GM21447 (cell line): ENCODE measurements at regions not wholly inside any gene's neighbourhood (a gene's known extent, or its start where the extent isn't known, plus 50 kb on each side); places are given as distances from the start of the nearest gene placed in this dataset.

Experiments used
- ATAC-seq: cut with Tn5 transposase; IDR thresholded peaks from one replicate; pipeline ENCODE4 v1.9.1; 2021; ENCODE audit not compliant: unreplicated experiment

DNA sequence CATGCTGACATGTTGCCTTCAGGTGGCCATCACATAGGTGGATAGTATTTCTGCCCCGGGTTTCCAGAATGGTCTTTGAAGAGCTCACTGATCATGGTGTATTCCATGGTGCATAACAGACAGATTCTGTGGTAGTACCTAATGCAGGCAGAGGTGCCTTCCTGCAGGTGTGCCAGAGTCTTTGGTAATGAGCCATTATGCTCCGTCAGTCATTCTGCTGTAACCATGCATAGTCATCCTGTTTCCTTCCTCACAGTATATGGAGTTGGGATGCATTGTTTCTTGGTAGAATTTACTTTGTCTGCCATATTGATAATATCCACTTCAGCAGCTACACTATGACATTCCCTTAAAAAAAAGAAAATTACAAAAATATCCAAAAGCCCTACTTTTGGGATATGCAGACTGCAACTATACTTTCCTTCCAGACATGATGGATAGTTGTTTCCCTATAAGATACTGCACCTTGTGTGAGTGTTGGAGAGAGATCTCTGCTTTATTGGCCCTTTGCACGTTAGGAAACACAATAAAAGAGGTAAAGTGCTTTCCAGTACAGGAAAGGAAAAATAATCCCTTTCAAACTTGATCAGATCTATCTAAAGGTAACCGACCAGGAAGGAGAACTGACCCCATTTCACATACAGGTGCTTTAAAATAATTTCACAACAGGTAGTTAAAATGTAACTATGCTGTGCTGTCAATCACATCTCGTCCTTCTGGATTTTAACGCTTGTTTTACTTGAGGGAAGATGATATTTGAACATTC, 537.5 kb upstream of the WWC1 start:
- no peak for ATAC-seq

DNA sequence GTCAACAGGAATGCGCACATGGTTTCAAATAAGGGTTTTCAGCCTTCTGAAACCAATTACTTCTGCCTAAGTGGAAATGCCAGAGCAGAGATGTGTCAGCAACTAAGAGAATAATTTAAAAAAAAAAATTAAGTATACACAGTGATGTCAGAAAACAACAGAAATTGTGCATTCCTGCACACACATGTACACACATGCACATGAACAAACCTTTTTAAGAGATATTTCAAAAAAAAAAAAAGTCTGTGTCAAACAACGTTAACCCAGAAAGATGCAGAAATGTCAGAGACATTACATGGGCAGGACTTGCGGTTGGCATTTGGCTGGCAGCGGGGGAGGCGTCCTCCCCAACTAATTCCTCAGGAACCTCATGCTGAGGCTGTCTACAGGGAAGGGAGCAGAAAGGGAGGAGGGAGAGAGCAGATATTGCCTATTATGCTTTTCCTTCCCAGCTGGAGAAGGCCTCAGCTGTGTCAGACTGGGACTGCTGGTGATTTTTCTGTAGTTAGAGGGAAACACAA, 536.9 kb upstream of the WWC1 start:
- no peak for ATAC-seq

DNA sequence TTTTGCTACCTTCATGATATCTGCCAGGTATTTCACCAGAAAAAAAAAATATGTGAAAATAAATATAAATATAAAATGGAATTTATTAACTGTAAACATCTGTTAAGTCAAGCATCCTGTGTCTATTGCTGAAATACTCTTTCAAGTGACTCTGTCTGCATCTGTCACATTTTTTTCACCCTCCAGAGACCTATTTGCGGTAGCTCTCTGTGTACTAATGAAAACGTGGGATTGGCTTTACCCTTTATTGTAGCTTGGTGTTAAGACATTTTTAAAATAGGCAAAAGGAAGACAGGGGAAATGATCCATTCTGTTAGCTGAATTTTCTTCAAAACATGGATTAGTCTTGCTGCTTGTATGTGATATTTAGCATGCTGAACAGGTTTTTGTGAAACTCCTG, 536.0 kb upstream of the WWC1 start:
- ATAC-seq: no peak

DNA sequence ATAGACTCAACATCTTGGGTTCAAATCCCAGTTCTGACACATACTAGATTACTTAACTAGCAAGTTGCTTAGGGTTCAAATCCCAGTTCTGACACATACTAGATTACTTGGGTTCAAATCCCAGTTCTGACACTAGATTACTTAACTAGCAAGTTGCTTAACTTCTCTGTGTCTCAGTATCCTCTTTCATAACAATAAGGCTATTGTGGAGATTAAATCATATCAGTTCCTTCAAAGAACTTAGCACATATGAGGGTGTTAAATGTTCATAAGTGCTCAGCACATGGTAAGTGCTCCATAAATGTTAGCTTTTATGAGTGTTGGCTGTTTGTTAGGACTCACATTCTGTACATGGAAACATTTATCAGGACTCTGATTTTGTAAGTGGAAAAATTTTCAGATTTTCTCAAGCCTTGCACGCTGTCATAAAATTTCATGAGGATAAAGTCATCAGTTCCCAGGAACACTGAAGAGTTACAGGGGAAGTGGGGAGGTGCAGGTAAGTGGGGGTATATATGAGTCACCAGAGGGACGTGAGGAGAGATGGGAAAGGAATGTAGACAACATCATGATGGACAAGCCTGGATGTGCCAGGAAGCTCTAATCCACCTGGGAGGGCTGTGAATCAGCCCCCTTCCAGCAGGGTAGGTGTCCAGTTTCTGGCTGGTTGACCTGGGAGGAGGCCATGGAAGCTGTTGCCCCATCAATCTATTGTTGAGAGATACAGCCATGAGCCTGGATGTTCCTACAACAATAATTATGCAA, 532.2 kb upstream of the WWC1 start:
- ATAC-seq: no peak

DNA sequence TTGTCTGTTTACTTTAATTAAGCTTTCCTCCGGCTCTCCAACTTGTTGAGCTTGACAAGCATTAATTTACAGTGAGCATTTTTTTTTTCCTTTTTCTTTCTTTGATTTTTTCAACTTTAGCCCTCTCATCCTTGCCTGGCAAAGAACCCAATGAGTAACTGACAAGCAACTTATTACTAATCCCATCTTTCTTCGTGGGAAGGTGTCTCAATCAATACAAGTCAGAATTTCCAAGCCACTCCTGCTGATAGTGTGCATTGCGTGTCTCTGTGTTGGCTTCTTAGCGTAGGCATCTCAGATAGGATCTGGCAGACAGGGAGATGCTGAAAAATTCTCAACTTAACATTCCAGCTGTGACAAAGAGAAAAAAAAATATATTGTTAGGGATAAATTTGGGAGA, 527.7 kb upstream of the WWC1 start:
- ATAC-seq: no peak

DNA sequence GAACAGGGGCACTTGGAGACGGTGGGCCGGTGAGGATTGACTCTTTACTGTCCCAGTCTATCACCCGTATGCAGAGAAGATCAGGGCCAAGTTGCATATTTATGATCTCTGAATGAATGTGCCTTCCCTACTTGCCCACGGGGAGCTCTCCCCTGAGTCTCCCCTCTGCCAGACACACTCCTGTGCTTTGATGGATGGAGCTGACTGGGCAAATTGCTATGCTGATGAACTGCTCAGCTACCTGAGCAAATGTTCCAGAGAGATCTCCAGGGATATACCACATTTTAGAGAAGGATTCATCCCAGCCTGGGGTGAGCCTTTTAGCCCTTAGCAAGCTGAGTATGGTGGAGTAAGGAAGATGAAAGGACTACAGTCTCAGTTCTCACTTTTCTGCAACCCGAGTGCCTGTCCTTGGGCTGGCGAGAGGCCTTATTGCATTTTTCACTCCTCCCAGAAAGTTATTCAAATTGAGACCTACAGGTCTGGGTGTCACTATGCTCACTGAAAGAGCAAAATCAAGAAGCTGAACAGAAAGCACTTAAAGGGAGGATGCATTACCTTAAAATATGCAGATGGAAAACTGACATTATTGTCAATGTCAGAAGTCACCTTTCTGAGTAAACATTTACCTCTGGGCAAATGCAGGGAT, 526.7 kb upstream of the WWC1 start:
- no peak for ATAC-seq

DNA sequence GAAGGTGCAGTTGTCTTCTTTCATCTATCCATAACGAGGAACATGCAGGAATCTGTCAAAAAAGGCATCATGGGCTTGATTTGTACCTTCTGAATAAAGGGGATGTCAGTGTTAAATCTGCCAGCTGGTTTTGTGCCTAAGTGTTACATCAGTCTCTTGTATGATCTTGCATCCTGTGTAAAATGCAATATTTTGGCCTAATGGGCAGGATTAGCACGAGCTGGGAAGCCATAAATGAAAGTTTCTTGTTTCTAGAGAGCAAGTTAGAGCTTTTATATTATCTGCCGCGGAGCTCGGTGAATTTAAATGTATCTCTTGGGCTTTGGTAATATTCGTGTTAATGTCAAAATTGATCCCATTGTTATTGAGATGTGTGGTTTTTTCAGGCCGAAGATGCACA, 526.1 kb upstream of the WWC1 start:
- no peak for ATAC-seq

DNA sequence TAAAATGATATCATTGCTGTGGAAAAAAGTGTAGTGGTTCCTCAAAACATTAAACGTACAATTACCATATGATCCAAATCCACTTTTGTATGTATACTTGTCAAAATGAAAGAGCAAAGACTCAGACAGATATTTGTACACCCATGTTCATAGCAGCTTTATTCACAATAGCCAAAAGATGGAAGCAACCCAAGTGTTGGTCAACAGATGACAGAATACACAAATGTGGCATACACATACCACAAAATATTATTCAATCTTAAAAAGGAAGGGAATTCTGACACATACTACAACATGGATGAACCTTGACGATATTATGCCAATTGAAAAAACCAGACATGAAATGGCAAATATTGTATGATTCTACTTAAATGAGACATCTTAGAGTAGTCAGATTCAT, 524.5 kb upstream of the WWC1 start:
- ATAC-seq: no peak

DNA sequence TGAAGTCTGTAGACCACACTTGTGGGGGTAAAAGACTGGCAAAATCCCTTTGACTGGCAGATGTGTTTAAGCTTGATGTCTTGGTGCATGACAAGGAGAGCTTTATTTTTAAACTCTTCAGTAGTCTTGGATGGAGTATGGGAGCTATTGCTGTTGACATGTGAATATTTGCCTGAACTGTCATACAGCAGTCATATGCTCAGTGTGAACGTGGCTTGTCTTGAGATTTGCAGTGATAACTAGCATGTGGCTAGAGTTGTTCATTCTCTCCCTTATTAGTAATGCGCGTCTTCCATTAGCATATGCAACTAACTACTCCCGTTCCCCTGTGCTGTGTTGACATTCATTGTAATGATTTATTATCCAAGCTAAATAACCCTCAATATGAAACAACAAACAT, 523.6 kb upstream of the WWC1 start:
- no peak for ATAC-seq

DNA sequence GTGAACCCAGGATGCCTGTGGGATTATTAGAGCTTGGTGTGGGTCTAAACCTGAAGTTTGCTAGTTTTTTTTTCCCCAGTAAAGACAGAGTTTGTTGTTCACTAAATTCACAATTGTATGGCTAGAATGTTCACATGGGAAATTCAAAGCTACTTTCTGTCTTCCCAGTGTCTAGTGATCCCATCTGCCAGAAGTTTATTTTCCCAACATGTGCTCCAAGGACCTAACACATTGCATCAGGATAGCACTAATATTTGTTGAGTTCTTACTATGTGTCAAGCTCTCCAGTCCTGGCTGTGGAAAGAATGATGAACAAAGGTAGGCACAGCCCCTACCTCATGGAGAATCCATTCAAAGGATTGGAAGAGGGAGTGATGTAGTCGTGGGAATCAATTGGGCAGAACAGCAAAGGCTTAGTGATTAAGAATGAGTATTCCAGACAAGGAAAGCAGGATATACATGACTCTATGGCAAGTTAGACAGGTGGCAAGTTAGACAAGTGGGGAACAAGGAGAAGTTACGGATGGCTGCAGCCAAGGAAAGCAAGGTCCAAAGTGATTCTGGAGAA, 521.5 kb upstream of the WWC1 start:
- no peak for ATAC-seq

DNA sequence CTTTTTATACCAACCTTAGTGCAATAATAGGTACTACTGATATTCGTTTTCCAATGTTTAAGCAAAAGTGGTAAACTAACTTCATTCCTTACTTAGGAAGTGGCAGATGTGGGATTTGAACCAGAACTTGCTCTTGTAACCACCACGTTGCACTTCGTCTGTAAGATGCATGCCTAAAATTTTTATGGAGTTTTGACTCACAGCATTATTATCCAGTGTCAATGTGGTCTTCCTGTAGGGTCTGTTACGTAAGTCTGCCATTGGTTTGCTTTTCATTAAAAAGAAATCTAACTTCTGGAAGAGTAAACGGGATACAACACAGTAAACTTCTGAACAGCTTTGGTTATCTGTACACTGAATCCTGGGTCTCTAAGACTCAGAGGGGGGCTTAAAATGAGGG, 521.0 kb upstream of the WWC1 start:
- ATAC-seq: no peak

DNA sequence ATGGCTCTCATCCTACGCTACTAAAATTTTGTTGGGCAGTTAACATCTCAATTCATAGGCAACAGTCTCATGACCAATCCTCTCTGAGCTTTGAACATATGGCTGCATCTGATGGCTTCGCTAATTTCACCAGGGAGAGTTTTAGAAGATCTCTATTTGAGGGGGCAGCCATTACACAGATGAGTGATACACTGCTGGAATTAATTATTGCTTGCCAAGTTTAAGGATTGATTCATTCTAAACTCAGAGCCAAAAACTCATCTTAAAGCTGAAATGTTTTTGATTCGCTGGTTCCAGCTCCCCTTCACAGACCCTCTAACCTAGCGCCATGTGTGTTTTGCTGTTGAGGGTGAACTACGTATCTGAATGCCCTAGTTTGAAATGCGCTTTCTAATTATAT, 519.9 kb upstream of the WWC1 start:
- ATAC-seq: no peak

DNA sequence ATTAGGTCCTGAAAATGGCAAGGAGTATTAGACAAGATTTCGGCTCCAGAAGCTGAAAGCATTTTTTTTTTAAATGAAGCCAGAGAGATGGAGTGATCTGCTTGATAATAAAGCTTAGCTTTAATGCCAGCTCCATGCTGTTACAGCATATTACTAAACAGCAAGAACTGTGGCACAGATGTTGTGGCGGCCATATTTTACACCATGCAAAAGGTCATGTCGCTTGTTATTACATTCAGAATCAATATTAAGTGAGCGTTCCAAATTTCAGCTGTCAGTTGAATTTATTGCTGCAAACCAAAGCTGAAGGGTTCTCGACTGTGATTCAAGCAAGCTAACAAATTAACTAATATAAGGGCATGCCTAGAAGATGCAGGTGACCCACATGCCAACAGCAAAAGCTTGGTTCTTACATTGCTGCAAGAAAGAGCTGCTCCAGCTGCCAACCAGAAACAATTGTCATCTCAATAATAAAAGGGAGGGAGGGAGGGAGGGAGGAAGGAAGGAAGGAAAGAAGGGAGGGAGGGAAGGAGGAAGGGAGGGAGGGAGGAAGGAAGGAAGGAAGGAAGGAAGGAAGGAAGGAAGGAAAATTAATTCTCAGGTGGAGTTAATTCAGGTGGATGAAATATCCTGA, 517.7 kb upstream of the WWC1 start:
- ATAC-seq: no peak

DNA sequence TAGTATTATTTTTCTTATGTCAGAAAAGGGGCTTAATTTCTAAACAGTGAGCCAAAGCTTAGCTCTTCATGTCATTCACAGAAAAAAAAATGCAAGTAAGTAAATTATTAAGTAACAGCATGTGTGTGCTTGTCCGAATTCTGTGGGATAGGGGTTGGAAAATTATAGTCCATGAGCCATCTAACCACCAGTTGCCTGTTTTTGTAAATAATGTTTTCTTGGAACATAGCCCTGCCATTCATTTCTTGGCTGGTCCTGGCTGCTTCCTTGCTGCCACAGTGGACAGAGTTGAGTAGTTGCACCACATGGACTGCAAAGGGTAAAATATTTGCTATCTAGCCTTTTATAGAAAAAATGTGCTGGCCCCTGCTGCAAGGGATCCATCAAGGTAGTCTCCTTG, 513.7 kb upstream of the WWC1 start:
- no peak for ATAC-seq

DNA sequence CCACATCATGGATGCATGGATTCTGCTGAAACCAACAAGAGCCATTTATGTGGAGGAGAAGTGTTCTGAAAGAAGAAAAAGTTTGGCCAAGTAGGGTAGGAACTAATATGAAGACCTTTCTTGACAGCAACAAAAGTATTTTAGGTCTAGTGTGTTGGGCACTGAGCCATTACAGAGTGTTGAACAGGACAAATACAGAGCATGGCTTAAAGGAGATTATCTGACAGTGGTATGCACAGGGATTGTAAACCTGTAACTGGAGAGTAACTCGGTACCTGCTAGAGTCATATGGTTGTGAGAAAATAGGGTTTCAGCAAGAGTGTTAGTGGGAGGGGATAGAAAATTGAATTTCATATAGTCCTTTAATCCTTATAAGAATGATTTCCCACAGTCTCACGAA, 513.2 kb upstream of the WWC1 start:
- no peak for ATAC-seq

DNA sequence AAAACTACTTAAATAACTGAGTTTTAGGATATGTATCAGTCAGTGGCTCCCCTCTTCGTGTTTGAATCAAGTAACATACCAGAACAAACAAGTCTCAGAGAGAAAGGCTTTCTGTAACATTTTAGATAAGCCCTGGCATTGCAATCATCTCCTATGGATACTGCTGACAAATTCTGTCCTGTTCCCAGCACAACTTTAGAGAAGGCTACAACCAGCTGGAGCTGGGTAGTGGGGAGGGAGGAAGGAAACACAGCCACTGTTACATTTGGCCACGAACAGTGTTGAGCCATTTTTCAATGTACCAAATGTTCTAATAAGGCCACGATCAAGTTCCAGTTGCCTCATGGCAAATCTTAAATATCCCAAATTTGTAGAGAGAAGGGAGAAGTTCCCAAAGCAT, 511.8 kb upstream of the WWC1 start:
- no peak for ATAC-seq

DNA sequence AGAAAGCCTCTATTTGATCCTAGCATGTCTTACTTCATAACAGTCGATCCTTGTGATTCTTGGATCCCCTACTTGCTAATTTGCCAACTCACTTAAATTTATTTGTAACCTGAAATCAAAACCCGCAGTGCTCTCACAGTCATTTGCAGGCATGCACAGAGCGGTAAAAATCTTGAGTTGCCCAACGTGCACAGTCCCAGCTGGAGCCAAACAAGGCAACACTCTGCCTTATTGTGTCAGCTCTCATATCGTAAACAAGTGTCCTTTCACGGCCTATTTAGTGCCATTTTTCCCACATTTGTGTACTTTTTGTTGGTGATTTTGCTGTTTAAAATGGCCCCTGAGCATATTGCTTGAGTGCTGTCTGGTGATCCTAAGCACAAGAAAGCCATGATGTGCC, 511.3 kb upstream of the WWC1 start:
- ATAC-seq: no peak

DNA sequence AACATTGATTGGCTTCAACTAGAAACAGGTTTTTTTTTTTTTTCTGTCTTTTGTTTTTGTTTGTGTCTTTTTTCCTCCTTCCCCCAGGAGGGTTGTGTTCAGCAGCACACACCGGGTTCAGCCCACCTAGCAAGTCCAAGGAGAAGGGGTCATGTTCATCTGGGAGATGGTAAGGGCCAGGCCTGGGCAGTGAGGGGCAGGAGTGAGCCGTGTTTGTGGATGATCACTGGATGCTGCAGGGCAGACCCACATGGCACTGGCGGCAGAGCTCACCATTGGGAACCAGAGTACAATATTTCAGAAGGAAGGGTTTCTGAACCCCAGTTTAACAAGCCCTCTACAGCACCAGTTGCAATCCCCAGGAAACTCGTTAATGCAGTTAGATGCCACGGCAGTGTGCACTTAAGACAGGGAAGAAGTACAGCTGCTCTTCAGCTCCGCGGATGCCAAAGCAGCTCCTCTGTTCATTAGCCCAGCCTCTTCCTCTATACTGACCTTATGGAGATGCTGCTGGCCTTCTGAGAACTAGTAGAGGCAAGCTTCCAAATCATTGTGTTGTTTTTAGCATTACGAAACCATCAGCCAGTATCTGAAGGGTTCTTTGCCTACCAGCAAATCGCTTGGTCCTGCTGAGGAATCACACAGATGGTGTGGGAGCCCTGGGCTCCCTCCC, 508.2 kb upstream of the WWC1 start:
- no peak for ATAC-seq

DNA sequence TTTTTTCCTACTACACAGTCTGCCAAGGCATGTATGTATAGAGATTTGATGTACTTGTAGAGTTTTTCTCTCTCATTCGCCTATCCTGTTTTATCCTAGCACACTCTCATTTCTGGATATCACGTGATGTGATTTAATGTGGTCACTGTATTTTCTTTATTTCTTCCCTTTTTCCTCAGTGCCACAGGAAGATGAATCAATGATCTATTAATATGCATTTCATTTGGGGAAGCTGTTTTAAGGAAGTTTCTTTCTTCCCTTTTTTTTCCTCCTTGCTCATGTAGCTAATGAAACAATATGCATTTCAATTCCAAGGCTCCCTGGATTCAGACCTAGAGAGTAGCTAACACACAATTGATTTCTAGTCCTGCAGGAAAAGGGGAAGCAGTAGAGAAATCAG, 506.3 kb upstream of the WWC1 start:
- ATAC-seq: no peak

DNA sequence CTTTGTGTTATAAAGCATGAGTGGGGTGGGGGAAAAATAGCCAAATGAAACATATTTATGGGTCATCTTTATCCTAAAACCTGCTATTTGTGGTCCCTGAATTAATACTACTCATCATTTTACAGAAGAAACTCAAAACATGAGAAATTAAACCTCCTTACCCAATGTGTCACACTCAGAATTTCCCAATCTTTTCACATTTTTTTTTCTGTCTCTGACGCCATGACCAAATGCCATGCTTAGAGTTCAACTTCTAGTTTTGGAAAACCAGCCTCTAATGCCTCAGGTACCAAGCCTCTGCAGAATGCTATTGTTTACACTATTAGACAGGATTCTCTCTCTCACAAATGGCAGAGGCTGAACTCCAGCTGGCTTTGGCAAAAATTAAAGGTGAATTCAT, 505.5 kb upstream of the WWC1 start:
- ATAC-seq: no peak
